B cell (primary cell): ENCODE measurements at regions not wholly inside any gene's neighbourhood (a gene's known extent, or its start where the extent isn't known, plus 50 kb on each side); places are given as distances from the start of the nearest gene placed in this dataset.

Experiments used
- ATAC-seq: fragments of 200-7000 bp; cut with Tn5 transposase; one replicate; pipeline ENCODE4 v1.10.0; 2021; ENCODE audit warnings: low read depth, mild to moderate bottlenecking, moderate number of reproducible peaks, moderate library complexity
- CTCF ChIA-PET: fragments of 350-600 bp; sonication (Branson Sonifier 250); formaldehyde crosslinking; loops from one replicate; lab custom pipeline; 2021; ENCODE audit warnings: antibody characterized with exemption, inconsistent platforms; lab: Charles Lee
- POLR2A ChIA-PET: fragments of 350-600 bp; sonication (Branson Sonifier 250); formaldehyde crosslinking; loops from one replicate; lab custom pipeline; 2021; ENCODE audit warnings: antibody characterized with exemption; lab: Charles Lee
- DNase-seq: peaks from one replicate; pipeline ENCODE4 v3.0.0; 2013
- H2AFZ ChIP-seq: 2 replicates; pipeline ENCODE4 v1.6.1; 2012; ENCODE audit warnings: mild to moderate bottlenecking, low read depth, low read length; ENCODE audit not compliant: insufficient read depth, poor library complexity, severe bottlenecking
- H3K27ac ChIP-seq, 2 donors: 1 replicate in 1 of 2; 2 replicates in 1 of 2; pipeline ENCODE4 v1.5.1; 2012 to 2013; ENCODE audit warnings: low read length in 2 of 2, mild to moderate bottlenecking in 2 of 2, moderate library complexity in 1 of 2
- H3K27me3 ChIP-seq, 4 experiments: fragments of 200-600 bp in 1 of 4; sonication (generic) in 1 of 4; replicated peaks in 1 of 4; 1 replicate in 2 of 4; 2 replicates in 2 of 4; pipeline versions ENCODE4 v1.6.1 to v1.7.0; 2013 to 2016; ENCODE audit warnings: low read length in 3 of 4, mild to moderate bottlenecking in 2 of 4, mixed read lengths in 1 of 4, moderate library complexity in 1 of 4; ENCODE audit not compliant: insufficient read depth in 4 of 4, control insufficient read depth in 3 of 4; ENCODE audit errors: control extremely low read depth in 1 of 4
- H3K36me3 ChIP-seq, 2 experiments: replicated peaks in 1 of 2; 1 replicate in 1 of 2; 2 replicates in 1 of 2; pipeline versions ENCODE4 v1.6.1 to v1.7.1; 2013; ENCODE audit warnings: low read length in 1 of 2; ENCODE audit not compliant: insufficient read depth in 2 of 2, control insufficient read depth in 1 of 2; ENCODE audit errors: control extremely low read depth in 1 of 2, extremely low read depth in 1 of 2
- H3K4me1 ChIP-seq, 2 donors: fragments of 200-600 bp in 1 of 2; sonication (generic) in 1 of 2; 1 replicate in 1 of 2; 2 replicates in 1 of 2; pipeline versions ENCODE4 v1.5.1 to v1.6.1; 2013 to 2017; ENCODE audit warnings: low read length in 2 of 2; ENCODE audit not compliant: control insufficient read depth in 2 of 2, insufficient read depth in 2 of 2
- H3K4me2 ChIP-seq: replicated peaks from 2 replicates; pipeline ENCODE3; 2012; ENCODE audit warnings: mild to moderate bottlenecking, low read depth, low read length; ENCODE audit not compliant: poor library complexity, severe bottlenecking
- H3K4me3 ChIP-seq, 5 experiments: fragments of 200-600 bp in 1 of 5; sonication (generic) in 1 of 5; 1 replicate in 3 of 5; 2 replicates in 2 of 5; pipeline versions ENCODE4 v1.5.1 to v1.7.0; 2011 to 2016; ENCODE audit warnings: low read length in 4 of 5, mild to moderate bottlenecking in 4 of 5, low read depth in 2 of 5, control low read depth in 1 of 5, moderate library complexity in 1 of 5; ENCODE audit not compliant: insufficient read depth in 1 of 5; ENCODE audit errors: control extremely low read depth in 1 of 5, extremely low read depth in 1 of 5
- H3K79me2 ChIP-seq: fragments of 200-600 bp; sonication (generic); one replicate; pipeline ENCODE4 v1.6.0; 2016; ENCODE audit warnings: low read length; ENCODE audit not compliant: control insufficient read depth, insufficient read depth
- H3K9ac ChIP-seq: fragments of 200-600 bp; sonication (generic); 2 replicates; pipeline ENCODE4 v1.6.1; 2017; ENCODE audit warnings: mild to moderate bottlenecking, low read length, moderate library complexity
- H3K9me3 ChIP-seq, 3 donors: one replicate each; pipeline versions ENCODE4 v1.6.1 to v1.7.1; 2013; ENCODE audit warnings: low read length in 2 of 3; ENCODE audit not compliant: control insufficient read depth in 2 of 3, insufficient read depth in 1 of 3; ENCODE audit errors: control extremely low read depth in 1 of 3
- H4K20me1 ChIP-seq: 2 replicates; pipeline ENCODE4 v1.6.0; 2012; ENCODE audit warnings: mild to moderate bottlenecking, low read length; ENCODE audit not compliant: insufficient read depth, control insufficient read depth, poor library complexity, severe bottlenecking
- H3K27ac Mint-ChIP-seq: one replicate; pipeline ENCODE4 v1.8.0; 2021; ENCODE audit warnings: mixed read lengths
- H3K27me3 Mint-ChIP-seq: one replicate; pipeline ENCODE4 v1.8.0; 2021; ENCODE audit warnings: mixed read lengths
- H3K4me1 Mint-ChIP-seq: one replicate; pipeline ENCODE4 v1.8.0; 2021; ENCODE audit warnings: mixed read lengths
- H3K4me3 Mint-ChIP-seq: one replicate; pipeline ENCODE4 v1.8.0; 2021; ENCODE audit warnings: mixed read lengths
- H3K9me3 Mint-ChIP-seq: one replicate; pipeline ENCODE4 v1.8.0; 2022; ENCODE audit warnings: mixed read lengths; ENCODE audit not compliant: insufficient read depth
- EZH2 ChIP-seq: IDR thresholded peaks from 2 replicates; pipeline ENCODE4 v1.6.1; 2012; ENCODE audit warnings: borderline replicate concordance, low read depth, mild to moderate bottlenecking, moderate library complexity, low read length; ENCODE audit not compliant: insufficient read depth, poor library complexity, severe bottlenecking
- WGBS: methylation state at CpG from one replicate; pipeline ENCODE4 v1.1.5; 2013; ENCODE audit warnings: missing lambda C conversion rate; ENCODE audit not compliant: insufficient coverage; 5-methylcytosine and 5-hydroxymethylcytosine counted together
- intact Hi-C: fragments of 100-400 bp; cut with micrococcal nuclease; formaldehyde crosslinking; loops from one replicate; pipeline ENCODE4 v1.10.0; 2022
- TF ChIP-seq, protein P1 (sequence below): fragments of 200-600 bp; IDR thresholded peaks from one replicate; pipeline ENCODE4 v1.8.0; 2022; ENCODE audit warnings: antibody characterized with exemption, mild to moderate bottlenecking

DNA sequence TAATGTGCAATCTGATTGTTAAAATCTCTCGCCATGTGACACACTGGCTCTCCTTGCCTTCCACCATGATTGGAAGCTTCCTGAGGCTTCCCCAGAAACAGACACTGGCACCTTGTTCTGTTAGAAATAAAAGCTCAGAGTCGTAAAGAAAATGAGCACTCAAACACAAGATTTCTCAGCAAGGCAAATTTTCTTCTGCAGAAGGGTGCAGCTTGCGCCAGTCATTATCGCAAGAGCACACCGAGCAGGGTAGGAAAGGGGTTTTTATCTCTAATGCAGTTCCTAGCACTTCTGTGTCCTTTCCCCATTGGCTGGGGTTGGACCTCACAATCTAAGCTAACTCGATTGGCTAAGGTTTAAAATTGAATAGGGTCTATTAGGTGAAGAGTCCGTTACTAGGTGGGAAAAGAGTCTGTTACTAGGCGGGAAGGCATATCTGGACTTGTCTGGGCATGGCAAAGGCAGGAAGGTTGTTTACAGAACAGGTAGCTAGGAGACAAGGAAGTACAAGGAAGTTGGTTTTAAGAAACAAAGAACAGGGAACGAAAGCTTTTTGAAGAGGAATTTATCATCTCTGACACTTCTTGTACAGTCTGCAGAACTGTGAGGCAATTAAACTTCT, 62.6 kb upstream of the BICD1 start:
- no peak overlapping the region for H2AFZ ChIP-seq
- H3K36me3 ChIP-seq: no peaks in the 10 kb centered on the region
- no peak overlapping the region for H3K4me2 ChIP-seq
- H4K20me1 ChIP-seq: no peaks in the 10 kb centered on the region
- H3K4me3 ChIP-seq: no peak overlapping the region
- H3K27ac ChIP-seq: no peak overlapping the region
- H3K9me3 Mint-ChIP-seq: peaks cover 12% of the 10 kb centered on the region
- no peaks in the 10 kb centered on the region for H3K4me1 Mint-ChIP-seq
- 100% methylated on average over 5 of the region's 9 CpGs for WGBS
- TF ChIP-seq, protein P1, sequence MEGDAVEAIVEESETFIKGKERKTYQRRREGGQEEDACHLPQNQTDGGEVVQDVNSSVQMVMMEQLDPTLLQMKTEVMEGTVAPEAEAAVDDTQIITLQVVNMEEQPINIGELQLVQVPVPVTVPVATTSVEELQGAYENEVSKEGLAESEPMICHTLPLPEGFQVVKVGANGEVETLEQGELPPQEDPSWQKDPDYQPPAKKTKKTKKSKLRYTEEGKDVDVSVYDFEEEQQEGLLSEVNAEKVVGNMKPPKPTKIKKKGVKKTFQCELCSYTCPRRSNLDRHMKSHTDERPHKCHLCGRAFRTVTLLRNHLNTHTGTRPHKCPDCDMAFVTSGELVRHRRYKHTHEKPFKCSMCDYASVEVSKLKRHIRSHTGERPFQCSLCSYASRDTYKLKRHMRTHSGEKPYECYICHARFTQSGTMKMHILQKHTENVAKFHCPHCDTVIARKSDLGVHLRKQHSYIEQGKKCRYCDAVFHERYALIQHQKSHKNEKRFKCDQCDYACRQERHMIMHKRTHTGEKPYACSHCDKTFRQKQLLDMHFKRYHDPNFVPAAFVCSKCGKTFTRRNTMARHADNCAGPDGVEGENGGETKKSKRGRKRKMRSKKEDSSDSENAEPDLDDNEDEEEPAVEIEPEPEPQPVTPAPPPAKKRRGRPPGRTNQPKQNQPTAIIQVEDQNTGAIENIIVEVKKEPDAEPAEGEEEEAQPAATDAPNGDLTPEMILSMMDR: no peak
- no peak for TF ChIP-seq EZH2
- CTCF ChIA-PET: interaction anchor here (1.5 kb wide), 1 partner anchor 17 kb away, joined by 4 read pairs; no protein-coding TSS in a partner anchor
- POLR2A ChIA-PET: interaction anchor here (0.6 kb wide), 1 partner anchor 38 kb away, joined by 4 read pairs; no protein-coding TSS in a partner anchor
- no peak overlapping the region for H3K9ac ChIP-seq
- no peaks in the 10 kb centered on the region for H3K79me2 ChIP-seq
- ATAC-seq (no peak), DNase-seq (no peak)
- no peak overlapping the region for H3K27ac Mint-ChIP-seq
- H3K27me3 ChIP-seq: no peaks in the 10 kb centered on the region
- no peaks in the 10 kb centered on the region for H3K27me3 Mint-ChIP-seq
- no peaks in the 10 kb centered on the region for H3K4me1 ChIP-seq
- no peak overlapping the region for H3K4me3 Mint-ChIP-seq
- intact Hi-C loops: no loop called here
- peaks cover 7 to 32% (median 18%) of the 10 kb centered on the region in 3 donors for H3K9me3 ChIP-seq

DNA sequence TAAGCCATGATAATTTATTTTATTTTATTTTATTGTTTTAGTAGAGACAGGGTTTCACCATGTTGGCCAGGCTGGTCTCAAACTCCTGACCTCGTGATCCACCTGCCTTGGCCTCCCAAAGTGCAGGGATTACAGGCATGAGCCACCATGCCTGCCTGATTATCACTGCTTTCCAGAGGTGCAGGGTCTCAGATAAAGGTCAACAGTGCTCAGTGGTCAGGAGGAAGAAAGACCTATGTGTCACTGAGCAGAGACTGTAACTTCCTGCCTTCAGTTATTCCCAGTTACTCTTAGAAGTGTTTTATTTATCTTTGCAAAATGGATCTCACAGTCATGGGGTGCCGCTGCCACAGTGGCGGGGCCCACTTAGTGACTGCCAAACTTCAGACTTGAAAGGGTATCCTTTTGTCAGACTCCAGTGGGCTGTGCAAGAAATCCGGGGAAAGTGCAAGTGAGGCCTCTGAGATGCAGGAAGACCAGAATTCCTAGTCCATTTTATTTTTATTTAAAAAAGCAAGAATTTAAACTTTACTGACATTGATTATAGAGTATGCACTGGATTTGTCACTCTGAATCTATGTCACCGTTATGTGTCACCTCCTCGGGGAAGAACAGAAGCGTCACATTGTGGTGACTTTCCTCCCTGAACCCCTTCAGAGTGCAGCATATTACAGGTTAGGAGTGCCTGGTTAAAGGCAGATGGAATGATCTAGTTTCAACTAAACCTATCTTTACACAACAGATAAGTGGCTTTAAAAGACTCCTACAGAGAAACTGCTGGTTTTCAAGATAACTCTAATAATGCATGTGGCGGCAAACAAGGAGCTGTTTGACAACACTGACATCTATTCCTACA, 59.1 kb upstream of the BICD1 start:
- Histone ChIP-seq H3K4me2 (no peak overlapping the region), H3K36me3 (no peaks in the 10 kb centered on the region), H4K20me1 (no peaks in the 10 kb centered on the region), H3K4me3 (no peak overlapping the region), H3K27ac (no peak overlapping the region), H2AFZ (no peak overlapping the region), H3K9ac (no peak overlapping the region), H3K4me1 (no peaks in the 10 kb centered on the region), H3K79me2 (no peaks in the 10 kb centered on the region), H3K27me3 (no peaks in the 10 kb centered on the region), H3K9me3 (peaks cover 7 to 24% (median 18%) of the 10 kb centered on the region in 3 donors)
- TF ChIP-seq EZH2: no peak
- TF ChIP-seq, protein P1: no peak
- ATAC-seq (no peak), DNase-seq (no peak)
- Mint-ChIP-seq H3K27me3 (no peaks in the 10 kb centered on the region), H3K4me1 (peaks cover 5% of the 10 kb centered on the region), H3K27ac (no peak overlapping the region), H3K4me3 (no peak overlapping the region), H3K9me3 (peaks cover 12% of the 10 kb centered on the region)
- 93% methylated on average over 6 of the region's 8 CpGs for WGBS
- intact Hi-C loops: no loop called here
- ChIA-PET POLR2A (no interaction called here), CTCF (no interaction called here)
